ENCODE measurements at regions not wholly inside any gene's neighbourhood (a gene's known extent, or its start where the extent isn't known, plus 50 kb on each side); places are given as distances from the start of the nearest gene placed in this dataset.

DNA sequence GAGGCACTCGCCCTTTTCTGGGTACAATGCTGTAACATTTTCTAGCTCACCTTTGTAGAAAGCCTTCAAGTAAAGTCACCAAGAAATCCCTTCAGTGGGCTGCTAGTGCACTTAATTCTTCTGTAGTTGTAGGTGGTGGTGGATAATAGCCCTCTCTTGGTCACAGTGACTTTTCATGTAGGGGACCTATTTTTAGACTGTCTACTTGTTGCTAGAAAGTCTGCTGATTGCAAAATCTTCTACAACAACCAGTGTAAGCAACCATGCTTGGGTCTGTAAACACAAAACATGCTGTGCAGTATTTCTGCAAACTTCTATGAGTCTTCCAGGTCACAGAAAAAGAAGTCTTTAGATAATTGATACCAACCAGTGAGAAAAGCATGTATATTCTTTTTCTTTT, 55.6 kb downstream of the PBDC1 start:
- no peak for DNase-seq

DNA sequence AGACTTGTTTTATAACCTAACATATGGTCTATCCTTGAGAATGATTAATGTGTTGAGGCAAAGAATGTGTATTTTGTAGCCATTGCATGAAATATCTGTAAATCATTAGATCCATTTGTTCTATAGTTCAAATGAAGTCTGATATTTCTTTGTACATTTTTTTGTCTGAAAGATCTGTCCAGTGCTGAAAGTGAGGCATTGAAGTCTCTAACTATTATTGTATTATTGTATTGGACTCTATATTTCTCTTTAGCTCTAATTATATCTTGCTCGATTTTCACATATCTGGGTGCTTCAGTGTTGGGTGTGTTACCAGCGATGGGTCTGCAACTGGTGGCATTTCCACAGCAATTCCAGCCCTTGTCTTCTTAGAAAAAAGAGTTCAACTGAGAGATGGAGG, 76.0 kb downstream of the PBDC1 start:
- DNase-seq: no peak

GRCh38 chrX:76253432-76253831, 80.6 kb downstream of the PBDC1 start:
- peak; percentile 6 for DNase-seq

GRCh38 chrX:76279007-76279406, 106.1 kb downstream of the PBDC1 start:
- DNase-seq: peak; percentile 12

Data from NCI-H1105 (cell line).